ENCODE measurements at regions not wholly inside any gene's neighbourhood (a gene's known extent, or its start where the extent isn't known, plus 50 kb on each side); places are given as distances from the start of the nearest gene placed in this dataset.

DNA sequence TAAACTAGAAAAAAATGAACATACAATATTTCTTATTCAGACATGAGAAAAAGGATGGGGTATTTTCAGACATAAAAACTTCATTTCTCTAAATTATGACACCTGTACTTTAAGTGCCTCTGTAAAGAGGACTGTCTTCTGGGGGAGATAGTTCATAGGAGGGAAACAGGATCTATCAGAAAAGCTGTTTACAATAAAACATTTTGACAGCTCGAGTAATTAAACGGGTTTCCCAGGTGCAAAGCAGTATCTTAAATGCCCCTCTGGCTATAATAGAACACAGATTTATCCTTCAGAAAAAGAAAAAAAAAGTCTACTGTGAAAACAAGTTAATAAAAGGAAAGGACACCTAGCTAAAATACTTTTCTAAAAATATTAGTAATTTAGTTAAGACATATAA lies 311.4 kb upstream of the UBE2E3 start:
- H3K23ac ChIP-seq (ENCODE audit: low read depth, low read length): no peak overlapping the region
- intact Hi-C loops (cut with micrococcal nuclease): no loop called here
- H4K20me1 ChIP-seq (ENCODE audit: insufficient read depth, low read length): no peaks in the 10 kb centered on the region
- no peak overlapping the region for H2BK15ac ChIP-seq (ENCODE audit: low read depth, low read length)
- no TSS peak for BruUV-seq (replicated peaks)
- H3K14ac ChIP-seq (replicated peaks; ENCODE audit: low read depth, low read length): no peak overlapping the region
- H2BK20ac ChIP-seq (ENCODE audit: low read depth, low read length): no peak overlapping the region
- H3K56ac ChIP-seq (ENCODE audit: extremely low read depth, insufficient read depth, low read length): no peak overlapping the region
- H3K4ac ChIP-seq (ENCODE audit: low read depth, low read length): no peak overlapping the region
- no peaks in the 10 kb centered on the region for H3K27me3 ChIP-seq (ENCODE audit: control insufficient read depth, insufficient read depth, low read length)
- no peaks in the 10 kb centered on the region for H3K4me1 ChIP-seq (ENCODE audit: control insufficient read depth, insufficient read depth, low read length)
- ChIA-PET CTCF (no interaction called here), POLR2A (ENCODE audit: unreplicated experiment) (no interaction called here)
- H3K4me3 ChIP-seq (ENCODE audit: insufficient read depth, low read depth, low read length): no peak overlapping the region
- H2BK120ac ChIP-seq (ENCODE audit: low read depth, low read length): no peak overlapping the region
- H2AFZ ChIP-seq (replicated peaks; ENCODE audit: low read length, poor library complexity): no peak overlapping the region
- H4K8ac ChIP-seq (ENCODE audit: low read depth in 2 of 2, low read length in 2 of 2): no peak overlapping the region
- no peak overlapping the region for H3K4me2 ChIP-seq (ENCODE audit: low read depth, low read length)
- no peak overlapping the region for H4K5ac ChIP-seq (ENCODE audit: low read depth, low read length)
- no peaks in the 10 kb centered on the region for H3K36me3 ChIP-seq (ENCODE audit: control insufficient read depth, insufficient read depth, low read length)
- no CpG with 5 or more reads among the region's 2 CpGs for WGBS, 2 experiments (ENCODE audit: extremely low coverage in 2 of 2, insufficient read length in 1 of 2)
- H3K27ac ChIP-seq (ENCODE audit: insufficient read depth, low read length): no peak overlapping the region
- no peak overlapping the region for H3K9ac ChIP-seq (ENCODE audit: low read depth, low read length)
- ATAC-seq (ENCODE audit: low read depth): no peak
- no peak for DNase-seq
- no peak overlapping the region for H2AK5ac ChIP-seq (ENCODE audit: low read depth, low read length)
- dilution Hi-C loops (cut with HindIII; ENCODE audit: low sequenced_read_pairs, unreplicated experiment): no loop called here
- no peak for TF ChIP-seq MAZ (IDR thresholded peaks at IDR 0.05; ENCODE audit: borderline replicate concordance, low read depth, low read length)
- no peak for TF ChIP-seq SMC3 (IDR thresholded peaks at IDR 0.05; ENCODE audit: low read depth, low read length)
- TF ChIP-seq MXI1 (IDR thresholded peaks at IDR 0.05; ENCODE audit: borderline replicate concordance, low read depth, low read length): no peak
- TF ChIP-seq RAD21 (IDR thresholded peaks at IDR 0.05; ENCODE audit: low read length): no peak
- no peak for TF ChIP-seq NFE2L2 (IDR thresholded peaks at IDR 0.05; ENCODE audit: low read depth, low read length)
- TF ChIP-seq, protein P1, sequence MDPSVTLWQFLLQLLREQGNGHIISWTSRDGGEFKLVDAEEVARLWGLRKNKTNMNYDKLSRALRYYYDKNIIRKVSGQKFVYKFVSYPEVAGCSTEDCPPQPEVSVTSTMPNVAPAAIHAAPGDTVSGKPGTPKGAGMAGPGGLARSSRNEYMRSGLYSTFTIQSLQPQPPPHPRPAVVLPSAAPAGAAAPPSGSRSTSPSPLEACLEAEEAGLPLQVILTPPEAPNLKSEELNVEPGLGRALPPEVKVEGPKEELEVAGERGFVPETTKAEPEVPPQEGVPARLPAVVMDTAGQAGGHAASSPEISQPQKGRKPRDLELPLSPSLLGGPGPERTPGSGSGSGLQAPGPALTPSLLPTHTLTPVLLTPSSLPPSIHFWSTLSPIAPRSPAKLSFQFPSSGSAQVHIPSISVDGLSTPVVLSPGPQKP (IDR thresholded peaks at IDR 0.05; ENCODE audit: borderline replicate concordance, low read depth, low read length): no peak
- no peak for TF ChIP-seq CEBPB (IDR thresholded peaks at IDR 0.05; ENCODE audit: low read depth, low read length)
- TF ChIP-seq, protein P2, sequence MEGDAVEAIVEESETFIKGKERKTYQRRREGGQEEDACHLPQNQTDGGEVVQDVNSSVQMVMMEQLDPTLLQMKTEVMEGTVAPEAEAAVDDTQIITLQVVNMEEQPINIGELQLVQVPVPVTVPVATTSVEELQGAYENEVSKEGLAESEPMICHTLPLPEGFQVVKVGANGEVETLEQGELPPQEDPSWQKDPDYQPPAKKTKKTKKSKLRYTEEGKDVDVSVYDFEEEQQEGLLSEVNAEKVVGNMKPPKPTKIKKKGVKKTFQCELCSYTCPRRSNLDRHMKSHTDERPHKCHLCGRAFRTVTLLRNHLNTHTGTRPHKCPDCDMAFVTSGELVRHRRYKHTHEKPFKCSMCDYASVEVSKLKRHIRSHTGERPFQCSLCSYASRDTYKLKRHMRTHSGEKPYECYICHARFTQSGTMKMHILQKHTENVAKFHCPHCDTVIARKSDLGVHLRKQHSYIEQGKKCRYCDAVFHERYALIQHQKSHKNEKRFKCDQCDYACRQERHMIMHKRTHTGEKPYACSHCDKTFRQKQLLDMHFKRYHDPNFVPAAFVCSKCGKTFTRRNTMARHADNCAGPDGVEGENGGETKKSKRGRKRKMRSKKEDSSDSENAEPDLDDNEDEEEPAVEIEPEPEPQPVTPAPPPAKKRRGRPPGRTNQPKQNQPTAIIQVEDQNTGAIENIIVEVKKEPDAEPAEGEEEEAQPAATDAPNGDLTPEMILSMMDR (conservative IDR thresholded peaks at IDR 0.05; ENCODE audit: low read depth, low read length): no peak
- TF ChIP-seq, protein P3, sequence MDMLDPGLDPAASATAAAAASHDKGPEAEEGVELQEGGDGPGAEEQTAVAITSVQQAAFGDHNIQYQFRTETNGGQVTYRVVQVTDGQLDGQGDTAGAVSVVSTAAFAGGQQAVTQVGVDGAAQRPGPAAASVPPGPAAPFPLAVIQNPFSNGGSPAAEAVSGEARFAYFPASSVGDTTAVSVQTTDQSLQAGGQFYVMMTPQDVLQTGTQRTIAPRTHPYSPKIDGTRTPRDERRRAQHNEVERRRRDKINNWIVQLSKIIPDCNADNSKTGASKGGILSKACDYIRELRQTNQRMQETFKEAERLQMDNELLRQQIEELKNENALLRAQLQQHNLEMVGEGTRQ (IDR thresholded peaks at IDR 0.05; ENCODE audit: low read depth, low read length): no peak
- TF ChIP-seq FOS (IDR thresholded peaks at IDR 0.05; ENCODE audit: low read depth, low read length): no peak
- no peak for TF ChIP-seq RFX5 (IDR thresholded peaks at IDR 0.05; ENCODE audit: low read depth, low read length)
- TF ChIP-seq MAFK (IDR thresholded peaks at IDR 0.05; ENCODE audit: low read depth, low read length): no peak
- TF ChIP-seq CHD1 (IDR thresholded peaks at IDR 0.05; ENCODE audit: low read depth, low read length): no peak
- no peak for TF ChIP-seq RCOR1 (IDR thresholded peaks at IDR 0.05; ENCODE audit: insufficient replicate concordance, low read length)
- TF ChIP-seq BHLHE40 (IDR thresholded peaks at IDR 0.05; ENCODE audit: low read depth, low read length): no peak
- no peak overlapping the region for H3K18ac ChIP-seq (ENCODE audit: low read depth, low read length)
- H3K9me1 ChIP-seq (ENCODE audit: insufficient read depth, low read length): no peaks in the 10 kb centered on the region
- no peaks in the 10 kb centered on the region for H3K79me1 ChIP-seq (ENCODE audit: low read depth in 1 of 2, low read length in 2 of 2)
- H2BK5ac ChIP-seq (ENCODE audit: low read depth, low read length, poor library complexity, severe bottlenecking): no peak overlapping the region
- H4K91ac ChIP-seq (ENCODE audit: insufficient read depth, low read depth, low read length): no peak overlapping the region
- in situ Hi-C loops (cut with MboI; ENCODE audit: low sequenced_read_pairs): no loop called here
- no peaks in the 10 kb centered on the region for H3K9me3 ChIP-seq (ENCODE audit: control insufficient read depth, insufficient read depth, low read length)
- H2AK9ac ChIP-seq (replicated peaks; ENCODE audit: low read depth, low read length, poor library complexity): no peak overlapping the region
